Stimulated activated CD8-positive, alpha-beta memory T cell treated with anti-CD3 and anti-CD28 coated beads, Interleukin-7, amount 100 ng/mL, for 24 hours (primary cell): ENCODE measurements at regions not wholly inside any gene's neighbourhood (a gene's known extent, or its start where the extent isn't known, plus 50 kb on each side); places are given as distances from the start of the nearest gene placed in this dataset.

Experiments used
- DNase-seq: peaks from one replicate; pipeline ENCODE4 v3.0.0-alpha.2; 2020; ENCODE audit warnings: low read depth

GRCh38 chr17:77001487-77001886 is 133.3 kb downstream of the MGAT5B start:
- no peak for DNase-seq

DNA sequence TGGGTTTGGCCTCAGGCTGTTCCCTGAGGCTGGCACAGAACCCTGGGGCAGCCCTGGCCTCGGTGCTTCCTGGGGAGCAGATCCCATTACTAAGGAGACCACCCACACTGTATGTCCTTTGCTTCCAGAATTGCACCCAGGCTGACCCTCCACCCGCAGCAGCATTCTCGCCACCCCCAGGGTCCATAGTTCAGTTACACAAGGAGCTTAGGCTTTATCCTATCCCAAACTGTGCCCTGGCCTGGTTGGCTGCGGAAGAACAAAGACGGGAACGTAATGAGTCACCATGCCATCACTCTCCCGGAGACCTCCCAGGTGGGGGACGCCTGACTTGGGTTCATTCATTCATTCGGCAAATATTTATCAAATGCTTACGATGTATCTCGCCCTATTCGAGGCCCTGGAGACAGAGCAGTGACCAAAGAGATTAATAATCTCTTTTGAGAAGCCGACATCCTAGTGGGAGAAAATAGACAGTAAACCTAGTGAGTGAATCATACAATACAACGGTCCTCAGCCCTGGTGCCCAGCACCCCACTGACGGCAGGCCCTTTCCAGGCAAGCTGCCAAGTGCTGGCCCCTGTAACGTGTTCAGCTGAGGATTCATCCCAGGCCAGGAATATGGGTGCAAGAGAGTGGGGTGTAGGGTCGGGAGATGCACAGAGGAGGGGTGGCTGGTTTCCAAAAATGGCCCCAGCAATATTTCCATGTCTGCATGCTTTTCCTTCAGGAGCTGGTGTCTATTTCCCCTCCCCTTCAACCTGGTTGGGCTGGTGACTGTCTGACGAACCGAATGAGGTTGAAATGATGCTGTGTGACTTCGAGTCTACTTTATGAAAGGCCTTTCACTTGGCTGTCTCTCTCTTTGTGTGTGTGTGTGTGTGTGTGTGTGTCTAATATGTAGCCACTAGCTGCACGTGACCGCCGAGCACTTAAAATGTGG is 134.2 kb downstream of the MGAT5B start:
- DNase-seq, result no peak

DNA sequence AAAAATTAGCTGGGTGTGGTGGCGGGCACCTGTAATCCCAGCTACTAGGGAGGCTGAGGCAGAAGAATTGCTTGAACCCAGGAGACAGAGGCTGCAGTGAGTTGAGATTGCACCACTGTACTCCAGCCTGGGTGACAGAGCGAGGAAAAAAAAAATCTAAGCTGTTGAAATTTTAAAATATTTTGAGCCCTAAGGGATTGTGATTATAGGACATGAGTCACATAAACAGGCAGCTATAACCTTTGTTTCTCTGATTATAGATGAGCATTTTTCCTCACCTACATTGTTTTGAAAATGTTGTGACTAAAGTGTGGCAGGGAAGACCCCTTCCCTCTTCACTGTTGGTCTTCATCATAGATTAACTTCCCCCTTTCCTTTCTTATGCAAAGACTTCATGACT is 135.5 kb downstream of the MGAT5B start:
- DNase-seq, result no peak

- no peak for DNase-seq
Measured at GRCh38 chr17:77006971-77007649, 133.7 kb upstream of the SEC14L1 start.

DNA sequence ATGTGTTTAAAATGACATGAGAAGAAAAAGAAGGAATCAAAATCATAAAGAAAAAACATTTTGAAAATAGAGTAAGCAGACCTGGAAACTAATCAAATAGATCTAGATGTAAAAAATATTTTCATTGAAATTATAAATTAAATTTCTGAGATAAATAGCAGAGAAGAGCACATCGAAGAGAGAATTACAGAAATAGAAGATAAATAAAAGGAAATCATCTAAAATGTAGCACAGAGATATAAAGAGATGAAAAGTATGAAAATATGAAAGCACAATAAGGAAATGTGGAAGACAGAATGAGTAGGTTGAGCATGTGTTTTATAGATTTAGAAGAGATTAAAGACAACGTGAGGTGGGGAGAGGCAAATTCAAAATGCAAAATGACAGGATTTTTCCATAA is 130.9 kb upstream of the SEC14L1 start:
- no peak for DNase-seq

- no peak for DNase-seq
Measured at GRCh38 chr17:77010667-77011066, 130.1 kb upstream of the SEC14L1 start.

DNA sequence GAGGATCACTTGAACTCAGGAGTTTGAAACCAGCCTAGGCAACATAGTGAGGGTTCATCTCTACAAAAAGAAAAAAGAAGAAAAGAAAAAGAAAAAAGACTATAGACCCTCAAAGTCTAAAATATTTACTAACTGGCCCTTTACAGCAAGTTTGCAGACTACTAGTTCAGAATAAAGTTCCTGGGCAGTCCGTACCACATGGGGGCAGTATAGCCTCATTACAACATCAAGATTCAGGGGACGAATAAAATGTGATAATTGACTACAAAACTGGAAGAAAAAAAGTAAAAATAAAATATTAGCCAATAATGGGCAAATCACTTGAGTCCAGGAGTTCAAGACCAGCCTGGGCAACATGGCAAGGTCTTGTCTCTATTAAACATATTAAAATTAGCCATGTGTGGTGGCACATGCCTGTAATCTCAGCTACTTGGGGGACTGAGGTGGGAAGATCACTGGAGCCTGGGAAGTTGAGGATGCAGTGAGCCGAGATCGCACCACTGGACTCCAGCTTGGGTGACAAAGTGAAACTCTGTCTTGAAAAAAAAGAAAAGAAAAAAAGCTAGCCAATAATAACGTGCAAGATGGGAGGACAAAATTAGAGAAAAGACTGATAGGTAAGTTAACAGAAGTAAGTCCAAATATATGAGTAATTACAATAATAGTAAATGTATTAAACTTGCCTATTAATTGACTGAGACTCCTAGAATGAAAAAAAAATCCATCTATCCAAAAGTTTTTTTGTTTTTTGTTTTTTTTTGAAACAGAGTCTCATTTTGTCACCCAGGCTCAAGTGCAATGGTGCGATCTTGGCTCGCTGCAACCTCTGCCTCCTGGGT is 129.4 kb upstream of the SEC14L1 start:
- DNase-seq, result peak; percentile 22

GRCh38 chr17:77018504-77018903 is 122.3 kb upstream of the SEC14L1 start:
- no peak for DNase-seq

DNA sequence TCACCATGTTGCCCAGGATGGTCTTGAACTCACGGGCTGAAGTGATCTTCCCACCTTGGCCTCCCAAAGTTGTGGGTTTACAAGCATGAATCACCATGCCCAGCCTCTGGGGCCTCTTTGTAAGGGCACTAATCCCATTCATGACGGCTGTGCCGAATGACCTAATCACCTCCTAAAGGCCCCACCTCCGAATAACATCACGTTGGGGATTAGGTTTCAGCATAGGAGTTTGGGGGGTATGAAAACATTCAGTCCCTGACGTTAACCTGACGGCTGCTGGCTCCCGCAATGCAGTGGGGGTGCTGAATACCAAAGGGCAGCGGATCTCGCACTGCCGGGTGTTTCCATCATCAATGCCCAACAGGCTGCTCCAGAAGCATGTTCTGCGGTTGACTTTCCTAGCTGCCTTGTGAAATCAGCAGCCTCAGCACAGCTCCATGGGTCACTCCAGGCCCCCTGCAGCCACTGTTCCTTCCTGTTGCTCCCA is 120.8 kb upstream of the SEC14L1 start:
- no peak for DNase-seq

- DNase-seq, result no peak
Measured at GRCh38 chr17:77020973-77021372, 119.8 kb upstream of the SEC14L1 start.

DNA sequence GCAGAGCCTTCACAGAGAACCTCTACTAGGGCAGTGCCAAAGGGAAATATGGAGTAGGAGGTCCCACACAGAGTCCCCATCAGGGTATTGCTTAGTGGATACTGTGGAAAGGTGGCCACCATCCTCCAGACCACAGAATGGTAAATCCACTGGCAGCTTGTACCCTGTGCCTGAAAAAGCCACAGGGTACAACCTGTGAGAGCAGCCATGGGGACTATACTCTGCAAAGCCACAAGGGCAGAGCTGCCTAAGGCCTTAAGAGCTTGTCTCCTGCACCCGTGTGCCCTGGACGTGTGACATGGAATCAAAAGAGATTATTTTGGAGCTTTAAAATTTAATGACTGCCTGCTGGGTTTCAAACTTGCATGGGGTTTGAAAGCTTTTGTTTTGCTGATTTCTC is 118.0 kb upstream of the SEC14L1 start:
- DNase-seq, result no peak

DNA sequence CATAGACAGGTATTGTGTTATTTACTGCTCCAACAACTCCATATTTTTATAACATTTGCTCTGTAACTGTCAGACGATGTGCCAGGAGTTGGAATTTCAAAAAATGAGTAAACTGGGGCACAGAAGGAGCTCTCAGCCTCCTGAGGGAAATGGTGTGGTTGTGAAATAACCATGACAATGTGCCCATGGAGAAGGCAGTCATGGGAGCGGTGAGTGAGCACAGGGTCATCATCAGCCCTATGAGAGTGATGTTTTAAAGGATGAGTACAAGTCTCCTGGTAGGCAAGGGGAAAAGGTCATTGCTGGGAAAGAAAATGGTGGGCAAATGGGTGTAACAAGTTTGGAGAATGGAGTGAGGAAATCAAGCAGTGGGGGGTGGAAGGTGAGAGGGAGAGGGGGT is 115.0 kb upstream of the SEC14L1 start:
- DNase-seq, result no peak

GRCh38 chr17:77027271-77027889 is 113.4 kb upstream of the SEC14L1 start:
- DNase-seq, result no peak

GRCh38 chr17:77028900-77029299 is 111.9 kb upstream of the SEC14L1 start:
- DNase-seq, result no peak

DNA sequence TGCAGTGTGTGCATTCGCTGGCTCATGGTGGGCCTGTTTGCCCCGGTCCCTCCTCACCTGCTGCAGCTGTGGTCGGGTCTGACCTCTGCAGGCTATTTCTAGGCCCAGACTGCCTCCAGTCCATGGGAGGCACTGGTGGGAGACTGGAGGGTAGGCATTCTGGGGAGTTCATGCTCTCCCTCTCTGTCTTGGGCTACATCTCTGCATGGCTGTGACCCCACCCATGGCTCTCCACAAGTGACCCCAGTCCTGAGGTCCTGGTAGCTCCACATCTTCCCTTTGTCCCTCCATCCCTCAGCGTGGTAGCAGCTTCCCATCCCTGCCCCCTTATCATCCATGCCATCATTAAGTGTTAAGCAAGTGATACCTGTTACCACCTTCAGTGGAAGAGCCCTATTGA is 107.8 kb upstream of the SEC14L1 start:
- DNase-seq, result no peak

DNA sequence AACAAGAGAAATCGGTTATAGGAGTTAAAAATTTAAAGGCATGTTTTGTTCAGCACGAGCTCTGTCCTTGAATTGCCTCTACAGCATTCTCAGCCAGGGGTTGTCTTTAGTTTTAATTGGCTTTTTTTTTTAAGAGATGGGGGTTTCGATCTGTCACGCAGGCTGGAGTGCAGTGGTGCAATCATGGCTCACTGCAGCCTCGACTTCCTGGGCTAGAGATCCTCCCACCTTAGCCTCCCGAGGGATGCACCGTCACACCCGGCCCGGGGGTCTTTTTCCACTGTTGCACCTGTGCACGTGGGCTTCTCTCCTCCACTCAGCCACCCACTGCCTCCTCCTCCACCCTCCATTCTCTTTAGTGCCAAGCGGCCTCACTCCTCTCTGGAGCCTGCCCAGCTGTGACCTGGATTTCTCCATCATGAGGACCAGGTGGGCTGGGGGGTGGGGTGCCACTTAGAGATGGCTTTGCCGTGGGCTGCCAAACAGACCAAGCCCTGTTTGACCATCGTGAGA is 106.8 kb upstream of the SEC14L1 start:
- DNase-seq, result no peak

DNA sequence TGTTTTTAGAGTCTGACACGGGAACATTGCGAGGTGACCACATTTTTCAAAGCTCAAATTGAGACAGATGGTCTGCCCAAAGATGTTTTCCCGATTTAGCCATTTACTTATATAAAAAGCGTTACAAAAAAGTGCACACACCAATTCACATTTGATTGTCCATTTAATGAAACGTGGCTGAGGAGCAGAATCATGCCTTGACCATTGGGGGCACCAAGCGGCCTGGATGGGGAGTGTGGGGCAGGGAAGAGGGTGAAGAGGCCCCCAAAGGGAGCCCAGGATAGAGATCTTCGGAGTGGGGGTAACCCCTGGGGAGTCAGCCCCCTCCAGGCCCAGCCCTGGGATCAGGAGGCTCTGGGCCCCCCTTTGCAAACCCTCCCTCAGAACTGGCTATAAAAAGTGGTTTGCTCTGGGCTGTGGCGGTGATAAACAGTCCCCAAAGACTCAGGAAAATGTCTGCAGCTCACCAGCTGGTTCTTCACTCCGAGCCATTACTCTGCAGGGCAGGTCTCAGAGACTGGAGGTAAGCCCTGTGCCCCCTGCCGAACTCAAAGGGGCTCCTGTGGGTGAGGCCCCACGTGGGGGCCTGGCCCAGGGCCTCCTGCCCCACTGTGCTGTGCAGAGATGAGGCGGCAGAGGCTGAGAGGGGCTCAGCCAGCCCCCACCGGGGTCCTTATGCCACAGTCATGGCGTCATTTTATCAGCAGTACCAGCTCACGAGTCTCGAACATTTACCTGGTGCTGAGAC is 105.9 kb upstream of the SEC14L1 start:
- DNase-seq, result no peak

- DNase-seq, result no peak
Measured at GRCh38 chr17:77035526-77035925, 105.2 kb upstream of the SEC14L1 start.

- DNase-seq, result no peak
Measured at GRCh38 chr17:77036136-77036840, 104.5 kb upstream of the SEC14L1 start.

GRCh38 chr17:77036841-77037381 is 103.9 kb upstream of the SEC14L1 start:
- no peak for DNase-seq
